IPS DF 6.9 (cell line): ENCODE measurements at regions not wholly inside any gene's neighbourhood (a gene's known extent, or its start where the extent isn't known, plus 50 kb on each side); places are given as distances from the start of the nearest gene placed in this dataset.

Experiments
- DNase-seq: peaks from one replicate; pipeline ENCODE4 v3.0.0-alpha.2; 2013; ENCODE audit warnings: low read depth, low spot score
- H3K27ac ChIP-seq: one replicate; pipeline ENCODE4 v1.5.1; 2013; ENCODE audit warnings: low read length, control low read depth
- H3K27me3 ChIP-seq: 2 replicates; pipeline ENCODE4 v1.6.1; 2013; ENCODE audit warnings: mild to moderate bottlenecking, low read length; ENCODE audit not compliant: control insufficient read depth, insufficient read depth
- H3K36me3 ChIP-seq: 2 replicates; pipeline ENCODE4 v1.6.1; 2013; ENCODE audit warnings: low read length; ENCODE audit not compliant: control insufficient read depth, insufficient read depth
- H3K4me1 ChIP-seq: 2 replicates; pipeline ENCODE4 v1.6.1; 2013; ENCODE audit warnings: low read length; ENCODE audit not compliant: control insufficient read depth, insufficient read depth
- H3K4me3 ChIP-seq: 2 replicates; pipeline ENCODE4 v1.5.1; 2013; ENCODE audit warnings: mild to moderate bottlenecking, low read length
- H3K9me3 ChIP-seq: 2 replicates; pipeline ENCODE4 v1.6.1; 2013; ENCODE audit warnings: low read length, inconsistent platforms; ENCODE audit not compliant: control insufficient read depth, insufficient read depth
- WGBS: extraction: QIAGEN DNeasy Blood & Tissue Kit; methylation state at CpG from one replicate; pipeline ENCODE4 v1.1.7; 2013; ENCODE audit warnings: mixed read lengths, missing lambda C conversion rate; ENCODE audit not compliant: insufficient read length, insufficient coverage; 5-methylcytosine and 5-hydroxymethylcytosine counted together

- WGBS, result no CpG with 5 or more reads among the region's 2 CpGs
These were observed 106.8 kb upstream of the MPDZ start for GRCh38 chr9:13386316-13386715.

GRCh38 chr9:13383855-13384254 is 104.4 kb upstream of the MPDZ start:
- no peaks in the 10 kb centered on the region for H3K27me3 ChIP-seq
- H3K27ac ChIP-seq, result no peak overlapping the region
- WGBS, result no CpG with 5 or more reads among the region's 1 CpG
- no peak overlapping the region for H3K4me3 ChIP-seq
- DNase-seq, result no peak
- H3K4me1 ChIP-seq, result no peaks in the 10 kb centered on the region
- no peaks in the 10 kb centered on the region for H3K9me3 ChIP-seq
- H3K36me3 ChIP-seq, result no peaks in the 10 kb centered on the region

More at GRCh38 chr9:13386316-13386715, 106.8 kb upstream of the MPDZ start:
- H3K27ac ChIP-seq, result no peak overlapping the region
- DNase-seq, result no peak
- no peak overlapping the region for H3K4me3 ChIP-seq
- H3K4me1 ChIP-seq, result no peaks in the 10 kb centered on the region
- H3K36me3 ChIP-seq, result no peaks in the 10 kb centered on the region
- no peaks in the 10 kb centered on the region for H3K27me3 ChIP-seq
- no peaks in the 10 kb centered on the region for H3K9me3 ChIP-seq

GRCh38 chr9:13383216-13383615 is 103.7 kb upstream of the MPDZ start:
- H3K27me3 ChIP-seq, result no peaks in the 10 kb centered on the region
- WGBS, result no CpG with 5 or more reads among the region's 1 CpG
- H3K36me3 ChIP-seq, result no peaks in the 10 kb centered on the region
- H3K27ac ChIP-seq, result no peak overlapping the region
- no peaks in the 10 kb centered on the region for H3K9me3 ChIP-seq
- no peak overlapping the region for H3K4me3 ChIP-seq
- no peak for DNase-seq
- no peaks in the 10 kb centered on the region for H3K4me1 ChIP-seq

GRCh38 chr9:13382595-13382994 is 103.1 kb upstream of the MPDZ start:
- no peak overlapping the region for H3K27ac ChIP-seq
- no peaks in the 10 kb centered on the region for H3K36me3 ChIP-seq
- no peaks in the 10 kb centered on the region for H3K4me1 ChIP-seq
- no peak overlapping the region for H3K4me3 ChIP-seq
- WGBS, result no CpG with 5 or more reads among the region's 5 CpGs
- H3K9me3 ChIP-seq, result no peaks in the 10 kb centered on the region
- no peaks in the 10 kb centered on the region for H3K27me3 ChIP-seq
- no peak for DNase-seq

- Histone ChIP-seq H3K9me3 (no peaks in the 10 kb centered on the region), H3K4me3 (no peak overlapping the region), H3K27ac (no peak overlapping the region), H3K27me3 (no peaks in the 10 kb centered on the region), H3K36me3 (no peaks in the 10 kb centered on the region), H3K4me1 (no peaks in the 10 kb centered on the region)
- no CpG with 5 or more reads among the region's 3 CpGs for WGBS
- no peak for DNase-seq
These were observed 101.4 kb upstream of the MPDZ start for GRCh38 chr9:13380903-13381302.

- WGBS, result no CpG with 5 or more reads among the region's 2 CpGs
- H3K9me3 ChIP-seq, result no peaks in the 10 kb centered on the region
- H3K4me1 ChIP-seq, result no peaks in the 10 kb centered on the region
These were observed 98.7 kb upstream of the MPDZ start for GRCh38 chr9:13378154-13378553.

GRCh38 chr9:13377171-13377925 is 97.9 kb upstream of the MPDZ start:
- no peaks in the 10 kb centered on the region for H3K9me3 ChIP-seq
- no peaks in the 10 kb centered on the region for H3K4me1 ChIP-seq
- H3K27ac ChIP-seq, result no peak overlapping the region
- no peaks in the 10 kb centered on the region for H3K27me3 ChIP-seq
- no peaks in the 10 kb centered on the region for H3K36me3 ChIP-seq
- DNase-seq, result no peak
- H3K4me3 ChIP-seq, result no peak overlapping the region
- no CpG with 5 or more reads among the region's 3 CpGs for WGBS

More at GRCh38 chr9:13378154-13378553, 98.7 kb upstream of the MPDZ start:
- no peak overlapping the region for H3K27ac ChIP-seq
- no peak for DNase-seq
- H3K27me3 ChIP-seq, result no peaks in the 10 kb centered on the region
- H3K4me3 ChIP-seq, result no peak overlapping the region
- no peaks in the 10 kb centered on the region for H3K36me3 ChIP-seq

- no peaks in the 10 kb centered on the region for H3K27me3 ChIP-seq
- H3K9me3 ChIP-seq, result no peaks in the 10 kb centered on the region
- H3K4me1 ChIP-seq, result no peaks in the 10 kb centered on the region
- no peaks in the 10 kb centered on the region for H3K36me3 ChIP-seq
- H3K4me3 ChIP-seq, result no peak overlapping the region
- H3K27ac ChIP-seq, result no peak overlapping the region
- no peak for DNase-seq
- WGBS, result no CpG with 5 or more reads among the region's 1 CpG
These were observed 93.0 kb upstream of the MPDZ start for GRCh38 chr9:13372510-13372909.

- WGBS, result no CpG with 5 or more reads among the region's 4 CpGs
- no peak for DNase-seq
These were observed 89.9 kb upstream of the MPDZ start for GRCh38 chr9:13369431-13369830.

GRCh38 chr9:13367784-13368183 is 88.3 kb upstream of the MPDZ start:
- no peaks in the 10 kb centered on the region for H3K36me3 ChIP-seq
- H3K27me3 ChIP-seq, result no peaks in the 10 kb centered on the region
- no peak overlapping the region for H3K4me3 ChIP-seq
- no peak for DNase-seq
- no peaks in the 10 kb centered on the region for H3K9me3 ChIP-seq
- WGBS, result no CpG with 5 or more reads among the region's 4 CpGs
- no peak overlapping the region for H3K27ac ChIP-seq
- H3K4me1 ChIP-seq, result no peaks in the 10 kb centered on the region

More at GRCh38 chr9:13369431-13369830, 89.9 kb upstream of the MPDZ start:
- Histone ChIP-seq H3K36me3 (no peaks in the 10 kb centered on the region), H3K27me3 (no peaks in the 10 kb centered on the region), H3K9me3 (no peaks in the 10 kb centered on the region), H3K27ac (no peak overlapping the region), H3K4me3 (no peak overlapping the region), H3K4me1 (no peaks in the 10 kb centered on the region)
